ENCODE measurements at regions not wholly inside any gene's neighbourhood (a gene's known extent, or its start where the extent isn't known, plus 50 kb on each side); places are given as distances from the start of the nearest gene placed in this dataset.

DNA sequence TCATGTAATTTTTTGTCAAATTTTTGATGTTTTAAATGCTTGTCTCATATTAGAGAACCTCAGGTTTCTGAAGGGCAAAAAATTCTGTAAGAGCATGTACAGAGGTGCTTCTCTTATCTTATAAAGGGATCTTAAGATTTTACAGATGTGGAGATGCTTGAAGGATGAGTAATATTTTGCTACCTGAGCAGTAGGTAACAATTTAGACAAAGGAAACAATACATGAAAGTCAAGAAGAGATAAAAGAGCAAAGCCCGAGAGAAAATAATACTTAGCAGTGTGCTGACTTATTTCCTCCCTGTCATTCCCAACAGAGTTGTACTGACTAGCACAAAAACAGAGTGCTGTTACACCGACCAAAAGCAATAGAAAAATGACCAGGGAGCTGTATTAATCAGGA is 98.1 kb upstream of the PTPRR start:
- DNase-seq (ENCODE audit: low read depth) = no peak
- TF ChIP-seq, protein P1, sequence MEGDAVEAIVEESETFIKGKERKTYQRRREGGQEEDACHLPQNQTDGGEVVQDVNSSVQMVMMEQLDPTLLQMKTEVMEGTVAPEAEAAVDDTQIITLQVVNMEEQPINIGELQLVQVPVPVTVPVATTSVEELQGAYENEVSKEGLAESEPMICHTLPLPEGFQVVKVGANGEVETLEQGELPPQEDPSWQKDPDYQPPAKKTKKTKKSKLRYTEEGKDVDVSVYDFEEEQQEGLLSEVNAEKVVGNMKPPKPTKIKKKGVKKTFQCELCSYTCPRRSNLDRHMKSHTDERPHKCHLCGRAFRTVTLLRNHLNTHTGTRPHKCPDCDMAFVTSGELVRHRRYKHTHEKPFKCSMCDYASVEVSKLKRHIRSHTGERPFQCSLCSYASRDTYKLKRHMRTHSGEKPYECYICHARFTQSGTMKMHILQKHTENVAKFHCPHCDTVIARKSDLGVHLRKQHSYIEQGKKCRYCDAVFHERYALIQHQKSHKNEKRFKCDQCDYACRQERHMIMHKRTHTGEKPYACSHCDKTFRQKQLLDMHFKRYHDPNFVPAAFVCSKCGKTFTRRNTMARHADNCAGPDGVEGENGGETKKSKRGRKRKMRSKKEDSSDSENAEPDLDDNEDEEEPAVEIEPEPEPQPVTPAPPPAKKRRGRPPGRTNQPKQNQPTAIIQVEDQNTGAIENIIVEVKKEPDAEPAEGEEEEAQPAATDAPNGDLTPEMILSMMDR (IDR thresholded peaks at IDR 0.05; ENCODE audit: insufficient read depth, low read depth, low read length) = no peak
- no peak overlapping the region for H3K4me3 ChIP-seq (ENCODE audit: low read depth, low read length)

DNA sequence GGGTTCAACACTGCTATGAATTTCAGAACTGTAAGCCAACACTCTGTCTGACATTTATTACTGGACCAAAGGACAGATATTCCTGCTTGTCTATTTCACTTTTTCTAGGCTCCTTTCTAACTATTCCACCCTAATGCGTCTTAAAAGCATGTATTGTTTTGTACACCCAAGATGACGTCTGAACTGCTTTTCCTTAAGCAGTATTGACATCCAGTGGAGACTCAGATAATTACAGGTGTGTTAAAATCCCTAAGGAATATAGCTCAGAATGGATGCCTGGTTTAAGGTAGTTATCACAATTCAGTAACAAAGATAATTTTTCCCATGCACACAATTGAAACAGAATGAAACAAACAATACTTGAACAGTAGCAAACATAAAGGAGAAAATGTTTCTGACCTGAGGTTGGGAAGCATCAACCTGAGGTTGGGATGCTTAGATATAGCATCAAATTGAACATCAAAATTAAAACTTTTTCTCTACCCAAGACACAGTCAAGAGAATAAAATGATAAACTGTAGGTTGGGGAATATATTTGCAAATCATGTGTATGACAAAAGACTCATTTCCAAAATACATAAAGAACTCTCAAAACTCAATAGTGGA is 93.7 kb upstream of the PTPRR start:
- no peak overlapping the region for H3K4me3 ChIP-seq (ENCODE audit: low read depth, low read length)
- DNase-seq (ENCODE audit: low read depth) = peak; percentile 47
- TF ChIP-seq, protein P1 (IDR thresholded peaks at IDR 0.05; ENCODE audit: insufficient read depth, low read depth, low read length) = peak; percentile 40

DNA sequence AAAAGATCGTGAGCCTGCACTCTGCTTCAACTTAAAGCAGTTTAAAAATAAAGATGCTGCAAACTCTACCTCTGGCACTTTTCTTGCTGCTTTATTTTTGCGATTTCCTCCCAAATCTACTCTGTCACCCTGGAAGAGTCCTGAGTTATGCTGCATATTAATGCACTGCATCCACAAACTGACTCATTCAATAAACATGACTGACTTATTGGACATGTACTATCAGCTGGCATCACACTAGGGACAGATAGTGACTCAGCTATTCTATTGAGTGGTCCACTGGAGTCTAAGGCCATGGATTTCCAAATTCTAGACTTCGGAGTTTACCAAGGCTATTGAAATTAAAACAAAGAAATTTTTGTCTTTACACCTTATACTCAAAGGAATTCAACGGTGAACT is 90.7 kb upstream of the PTPRR start:
- no peak for DNase-seq (ENCODE audit: low read depth)
- TF ChIP-seq, protein P1 (IDR thresholded peaks at IDR 0.05; ENCODE audit: insufficient read depth, low read depth, low read length) = no peak
- no peak overlapping the region for H3K4me3 ChIP-seq (ENCODE audit: low read depth, low read length)

DNA sequence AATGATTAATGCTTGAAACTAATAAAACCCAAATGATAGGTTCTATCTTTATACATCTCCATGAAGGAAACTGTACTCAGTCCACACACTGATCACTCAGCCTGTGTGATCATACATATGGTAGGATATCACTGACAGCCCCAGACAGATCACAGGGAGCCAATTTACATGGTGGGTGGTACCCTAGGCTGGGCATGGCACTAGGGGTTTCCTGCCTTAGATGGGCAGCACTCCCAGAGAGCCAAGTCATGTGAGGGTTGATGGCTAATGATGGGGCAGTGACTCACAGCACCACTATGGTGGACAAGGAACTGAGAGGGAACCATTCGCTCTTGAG is 89.6 kb upstream of the PTPRR start:
- TF ChIP-seq, protein P1 (IDR thresholded peaks at IDR 0.05; ENCODE audit: insufficient read depth, low read depth, low read length) = no peak
- no peak overlapping the region for H3K4me3 ChIP-seq (ENCODE audit: low read depth, low read length)
- no peak for DNase-seq (ENCODE audit: low read depth)

DNA sequence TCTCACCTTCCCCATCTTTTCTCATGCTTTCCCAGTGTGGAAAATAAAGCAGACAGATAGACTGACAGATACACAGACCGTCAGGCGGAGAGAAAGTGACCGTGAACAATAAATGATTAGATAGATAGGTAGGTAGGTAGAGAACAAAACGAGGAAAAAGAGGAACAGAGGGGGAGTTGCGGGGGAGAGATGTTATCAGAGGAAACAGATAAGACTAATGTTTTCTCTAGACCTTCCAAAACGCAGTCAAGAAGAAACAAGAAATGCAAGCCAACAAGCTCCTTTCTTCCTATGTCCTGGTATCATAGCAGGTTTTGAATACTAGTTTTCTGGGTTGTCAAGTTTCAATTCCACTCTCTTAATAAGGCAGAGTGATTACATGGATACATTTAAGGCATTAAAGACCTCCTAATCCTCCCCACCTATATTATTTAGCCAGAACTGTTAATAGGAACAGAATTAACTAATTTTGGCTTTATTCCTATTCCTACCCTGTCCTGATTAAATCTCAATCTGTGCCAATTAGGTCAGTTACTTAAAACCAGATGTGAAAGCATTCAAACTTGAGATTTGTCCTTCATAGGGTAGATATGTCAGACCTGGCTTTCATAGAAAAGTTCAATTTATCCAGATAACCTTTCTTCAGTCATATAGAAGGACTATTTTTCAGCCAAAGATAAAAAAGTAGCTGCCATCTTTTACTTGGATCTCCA is 89.0 kb upstream of the PTPRR start:
- TF ChIP-seq, protein P1 (IDR thresholded peaks at IDR 0.05; ENCODE audit: insufficient read depth, low read depth, low read length) = no peak
- no peak for DNase-seq (ENCODE audit: low read depth)

DNA sequence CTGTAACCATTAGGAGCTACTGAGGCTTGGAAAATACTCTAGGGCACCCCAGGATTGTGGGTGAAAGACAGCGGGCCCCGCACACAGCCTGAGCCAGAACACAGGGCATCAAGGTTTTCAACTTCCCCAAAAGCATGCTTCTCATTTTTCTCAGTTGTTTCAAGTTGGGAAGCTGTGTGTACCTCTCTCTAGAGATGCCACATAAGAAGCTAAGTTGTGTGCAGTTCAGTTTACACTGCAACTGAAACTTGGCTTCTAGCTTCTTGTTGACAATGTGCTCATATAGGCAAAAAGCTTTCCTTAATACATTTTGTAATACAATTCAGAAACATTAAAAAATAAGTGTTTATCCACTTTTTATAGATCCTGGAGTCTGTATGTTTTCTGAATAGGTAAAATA is 88.1 kb upstream of the PTPRR start:
- no peak for DNase-seq (ENCODE audit: low read depth)
- TF ChIP-seq, protein P1 (IDR thresholded peaks at IDR 0.05; ENCODE audit: insufficient read depth, low read depth, low read length) = no peak
- no peak overlapping the region for H3K4me3 ChIP-seq (ENCODE audit: low read depth, low read length)

More for the DNA sequence above, 89.0 kb upstream of the PTPRR start:
- H3K4me3 ChIP-seq (ENCODE audit: low read depth, low read length) = no peak overlapping the region
